Panc1 (cell line): ENCODE measurements at regions not wholly inside any gene's neighbourhood (a gene's known extent, or its start where the extent isn't known, plus 50 kb on each side); places are given as distances from the start of the nearest gene placed in this dataset.

Source experiments
- ATAC-seq: fragments of 200-7000 bp; cut with Tn5 transposase; 2 replicates; pipeline ENCODE4 v1.9.1; 2020; ENCODE audit warnings: mild to moderate bottlenecking, moderate library complexity
- BruUV-seq: library from RNA; stranded (reverse); fragments of 400-500 nt; replicated peaks from 2 replicates; lab custom pipeline; 2021; lab: Mats Ljungman, UMichigan
- CTCF ChIA-PET: fragments of 300-600 bp; sonication (Branson Sonifier 250); formaldehyde crosslinking; loops from one replicate; lab custom pipeline; 2022; ENCODE audit warnings: antibody characterized with exemption; lab: Charles Lee
- POLR2A ChIA-PET: fragments of 300-600 bp; sonication (Branson Sonifier 250); formaldehyde crosslinking; loops from one replicate; lab custom pipeline; 2022; ENCODE audit warnings: antibody characterized with exemption; lab: Charles Lee
- DNase-seq: peaks from one replicate; pipeline ENCODE4 v3.0.0-alpha.2; 2010; ENCODE audit warnings: low read depth, low spot score
- H3K27ac ChIP-seq: 2 replicates; pipeline ENCODE4 v1.5.1; 2011; ENCODE audit warnings: mild to moderate bottlenecking, low read length, inconsistent platforms
- H3K27me3 ChIP-seq: fragments of 200-500 bp; sonication (Bioruptor generic); 2 replicates; pipeline ENCODE4 v1.6.0; 2014; ENCODE audit warnings: low read length, inconsistent platforms; ENCODE audit not compliant: control insufficient read depth, insufficient read depth
- H3K36me3 ChIP-seq: fragments of 200-500 bp; sonication (Bioruptor generic); 2 replicates; pipeline ENCODE4 v1.5.1; 2014; ENCODE audit warnings: inconsistent platforms, mild to moderate bottlenecking, low read length, moderate library complexity; ENCODE audit not compliant: control insufficient read depth, insufficient read depth
- H3K4me1 ChIP-seq: 2 replicates; pipeline ENCODE4 v1.5.1; 2011; ENCODE audit warnings: inconsistent platforms, mild to moderate bottlenecking, low read length, moderate library complexity; ENCODE audit not compliant: control insufficient read depth, insufficient read depth
- H3K4me3 ChIP-seq, 2 experiments: 2 replicates each; pipeline ENCODE4 v1.5.1; 2011 to 2012; ENCODE audit warnings: low read depth in 2 of 2, low read length in 2 of 2, mild to moderate bottlenecking in 2 of 2, inconsistent platforms in 1 of 2, moderate library complexity in 1 of 2
- H3K9me3 ChIP-seq: fragments of 200-500 bp; sonication (Bioruptor generic); 2 replicates; pipeline ENCODE4 v1.5.1; 2014; ENCODE audit warnings: low read depth, mild to moderate bottlenecking, inconsistent platforms, low read length, moderate library complexity; ENCODE audit not compliant: control insufficient read depth, insufficient read depth
- CTCF ChIP-seq: fragments of 450-650 bp; IDR thresholded peaks from 2 replicates; pipeline ENCODE4 v1.5.1; 2017; ENCODE audit warnings: mild to moderate bottlenecking
- POLR2AphosphoS5 ChIP-seq: IDR thresholded peaks from 2 replicates; pipeline ENCODE4 v1.6.1; 2012; ENCODE audit warnings: mild to moderate bottlenecking, low read depth, low read length, moderate library complexity
- REST ChIP-seq, 2 experiments: IDR thresholded peaks; 2 replicates each; pipeline ENCODE4 v1.6.1; 2011 to 2012; ENCODE audit warnings: low read depth in 2 of 2, control low read depth in 1 of 2, low read length in 1 of 2, mild to moderate bottlenecking in 1 of 2, moderate library complexity in 1 of 2; ENCODE audit not compliant: insufficient read depth in 1 of 2
- SIN3A ChIP-seq: IDR thresholded peaks from 2 replicates; pipeline ENCODE4 v1.6.1; 2012; ENCODE audit warnings: low read depth, mild to moderate bottlenecking, low read length, moderate library complexity, borderline replicate concordance; ENCODE audit not compliant: insufficient read depth
- TCF7L2 ChIP-seq: IDR thresholded peaks from 2 replicates; pipeline ENCODE4 v1.6.1; 2011; ENCODE audit warnings: mild to moderate bottlenecking, low read depth, low read length, inconsistent platforms
- in situ Hi-C: cut with HindIII; loops from 2 replicates; pipeline ENCODE4 v1.10.0; 2016; ENCODE audit warnings: low sequenced_read_pairs, low pct_unique_long_range_greater_than_20kb
- intact Hi-C: fragments of 100-400 bp; cut with micrococcal nuclease; formaldehyde crosslinking; loops from one replicate; pipeline ENCODE4 v1.10.0; 2022; ENCODE audit not compliant: unreplicated experiment

GRCh38 chr4:123327846-123328429 lies 68.7 kb upstream of the SPRY1 start:
- ChIA-PET POLR2A (no interaction called here), CTCF (no interaction called here)
- ATAC-seq (no peak), DNase-seq (no peak)
- intact Hi-C loops (no loop called here), in situ Hi-C loops (no loop called here)
- no peaks in the 10 kb centered on the region for H3K4me1 ChIP-seq
- H3K9me3 ChIP-seq, result no peaks in the 10 kb centered on the region
- no peak overlapping the region for H3K27ac ChIP-seq
- no peaks in the 10 kb centered on the region for H3K27me3 ChIP-seq
- no peaks in the 10 kb centered on the region for H3K36me3 ChIP-seq
- TF ChIP-seq CTCF (no peak), TCF7L2 (no peak), SIN3A (no peak), REST (IDR thresholded peaks at IDR 0.05; ENCODE audit: insufficient read depth in 1 of 2, low read depth in 2 of 2, low read length in 1 of 2) (no peak), POLR2AphosphoS5 (no peak)
- no peak overlapping the region for H3K4me3 ChIP-seq
- no TSS peak for BruUV-seq

- no TSS peak for BruUV-seq
- ChIA-PET CTCF (no interaction called here), POLR2A (no interaction called here)
- ATAC-seq (no peak), DNase-seq (no peak)
- H3K27me3 ChIP-seq, result no peaks in the 10 kb centered on the region
- H3K4me3 ChIP-seq, result no peak overlapping the region
- 0 out of 2 replicates have a peak overlapping the region, but pooled peaks have one; percentile 34 for H3K27ac ChIP-seq
- H3K4me1 ChIP-seq, result peaks cover 13% of the 10 kb centered on the region
- H3K9me3 ChIP-seq, result no peaks in the 10 kb centered on the region
- intact Hi-C loops (no loop called here), in situ Hi-C loops (no loop called here)
- H3K36me3 ChIP-seq, result no peaks in the 10 kb centered on the region
- TF ChIP-seq CTCF (no peak), TCF7L2 (no peak), SIN3A (no peak), POLR2AphosphoS5 (no peak)
These were observed 57.9 kb upstream of the SPRY1 start for GRCh38 chr4:123338715-123339114.
